Astrocyte (in vitro differentiated cells and primary cell): ENCODE measurements at regions not wholly inside any gene's neighbourhood (a gene's known extent, or its start where the extent isn't known, plus 50 kb on each side); places are given as distances from the start of the nearest gene placed in this dataset.
A peak's percentile ranks its signal among the peaks of the same experiment; 100 is the strongest.

Source experiments
- DNase-seq: peaks from one replicate; pipeline ENCODE4 v3.0.0-alpha.2; 2010; ENCODE audit warnings: low read depth
- FAIRE-seq: peaks from 2 replicates; lab custom pipeline; 2011; peaks lifted over from hg19 to GRCh38; lab: Jason Lieb, UNC
- H2AFZ ChIP-seq: 2 replicates; pipeline ENCODE4 v1.6.0; 2012; ENCODE audit warnings: low read depth, low read length, inconsistent platforms
- H3K27ac ChIP-seq: 2 replicates; pipeline ENCODE4 v1.5.1; 2011; ENCODE audit warnings: low read depth, low read length, inconsistent platforms
- H3K27me3 ChIP-seq: 2 replicates; pipeline ENCODE4 v1.6.0; 2011; ENCODE audit warnings: low read length, inconsistent platforms; ENCODE audit not compliant: insufficient read depth
- H3K36me3 ChIP-seq: 2 replicates; pipeline ENCODE4 v1.5.1; 2011; ENCODE audit warnings: low read length, inconsistent platforms; ENCODE audit not compliant: insufficient read depth
- H3K4me1 ChIP-seq: 2 replicates; pipeline ENCODE4 v1.5.1; 2011; ENCODE audit warnings: low read length, inconsistent platforms; ENCODE audit not compliant: insufficient read depth
- H3K4me2 ChIP-seq: 2 replicates; pipeline ENCODE4 v1.6.0; 2012; ENCODE audit warnings: low read length, inconsistent platforms
- H3K4me3 ChIP-seq: 2 replicates; pipeline ENCODE4 v1.5.1; 2011; ENCODE audit warnings: low read depth, mild to moderate bottlenecking, low read length, inconsistent platforms; ENCODE audit not compliant: insufficient read depth
- H3K79me2 ChIP-seq: 2 replicates; pipeline ENCODE4 v1.6.0; 2012; ENCODE audit warnings: mild to moderate bottlenecking, low read length, inconsistent platforms; ENCODE audit not compliant: insufficient read depth
- H3K9ac ChIP-seq: 2 replicates; pipeline ENCODE4 v1.6.0; 2012; ENCODE audit warnings: mild to moderate bottlenecking, low read length, inconsistent platforms
- H3K9me3 ChIP-seq: 2 replicates; pipeline ENCODE4 v1.5.1; 2012; ENCODE audit warnings: low read depth, mild to moderate bottlenecking, low read length, inconsistent platforms; ENCODE audit not compliant: insufficient read depth
- H4K20me1 ChIP-seq: 2 replicates; pipeline ENCODE4 v1.6.0; 2012; ENCODE audit warnings: low read length, inconsistent platforms; ENCODE audit not compliant: insufficient read depth
- H3K27ac Mint-ChIP-seq: one replicate; pipeline ENCODE4 v1.8.0; 2021; ENCODE audit warnings: mild to moderate bottlenecking, mixed read lengths; ENCODE audit not compliant: unreplicated experiment
- H3K27me3 Mint-ChIP-seq: one replicate; pipeline ENCODE4 v1.8.0; 2021; ENCODE audit warnings: low read depth, mixed read lengths; ENCODE audit not compliant: unreplicated experiment
- H3K36me3 Mint-ChIP-seq: one replicate; pipeline ENCODE4 v1.8.0; 2021; ENCODE audit warnings: low read depth, mixed read lengths; ENCODE audit not compliant: unreplicated experiment
- H3K4me1 Mint-ChIP-seq: one replicate; pipeline ENCODE4 v1.8.0; 2021; ENCODE audit warnings: low read depth, mixed read lengths; ENCODE audit not compliant: unreplicated experiment
- H3K4me3 Mint-ChIP-seq: one replicate; pipeline ENCODE4 v1.8.0; 2021; ENCODE audit warnings: mild to moderate bottlenecking, moderate library complexity, mixed read lengths; ENCODE audit not compliant: unreplicated experiment
- H3K9me3 Mint-ChIP-seq: one replicate; pipeline ENCODE4 v1.8.0; 2021; ENCODE audit warnings: mild to moderate bottlenecking, mixed read lengths; ENCODE audit not compliant: unreplicated experiment
- EZH2 ChIP-seq: IDR thresholded peaks from 2 replicates; pipeline ENCODE4 v1.6.1; 2012; ENCODE audit warnings: mild to moderate bottlenecking, low read length, inconsistent platforms; ENCODE audit not compliant: insufficient read depth
- TF ChIP-seq, protein P1 (sequence below): IDR thresholded peaks from 2 replicates; pipeline ENCODE4 v1.5.1; 2011; ENCODE audit warnings: low read depth, mild to moderate bottlenecking, inconsistent platforms, low read length, moderate library complexity; ENCODE audit not compliant: insufficient read depth

GRCh38 chr20:1810926-1811620, 84.1 kb upstream of the SIRPA start:
- Histone ChIP-seq H3K79me2 (no peaks in the 10 kb centered on the region), H3K4me3 (no peak overlapping the region), H3K27me3 (no peaks in the 10 kb centered on the region), H3K4me2 (peak overlapping the region; percentile 45), H3K36me3 (no peaks in the 10 kb centered on the region), H2AFZ (no peak overlapping the region), H3K9me3 (no peaks in the 10 kb centered on the region), H4K20me1 (no peaks in the 10 kb centered on the region), H3K4me1 (peaks cover 60% of the 10 kb centered on the region), H3K9ac (peak overlapping the region; percentile 80), H3K27ac (peak overlapping the region; percentile 95)
- Mint-ChIP-seq H3K27ac (peak overlapping the region; percentile 90), H3K4me1 (peaks cover 61% of the 10 kb centered on the region), H3K4me3 (no peak overlapping the region), H3K27me3 (no peaks in the 10 kb centered on the region), H3K9me3 (peaks cover under 1% of the 10 kb centered on the region), H3K36me3 (peaks cover 2% of the 10 kb centered on the region)
- DNase-seq, result peak; percentile 53
- FAIRE-seq, result peak; percentile 49
- TF ChIP-seq EZH2, result no peak
- TF ChIP-seq, protein P1, sequence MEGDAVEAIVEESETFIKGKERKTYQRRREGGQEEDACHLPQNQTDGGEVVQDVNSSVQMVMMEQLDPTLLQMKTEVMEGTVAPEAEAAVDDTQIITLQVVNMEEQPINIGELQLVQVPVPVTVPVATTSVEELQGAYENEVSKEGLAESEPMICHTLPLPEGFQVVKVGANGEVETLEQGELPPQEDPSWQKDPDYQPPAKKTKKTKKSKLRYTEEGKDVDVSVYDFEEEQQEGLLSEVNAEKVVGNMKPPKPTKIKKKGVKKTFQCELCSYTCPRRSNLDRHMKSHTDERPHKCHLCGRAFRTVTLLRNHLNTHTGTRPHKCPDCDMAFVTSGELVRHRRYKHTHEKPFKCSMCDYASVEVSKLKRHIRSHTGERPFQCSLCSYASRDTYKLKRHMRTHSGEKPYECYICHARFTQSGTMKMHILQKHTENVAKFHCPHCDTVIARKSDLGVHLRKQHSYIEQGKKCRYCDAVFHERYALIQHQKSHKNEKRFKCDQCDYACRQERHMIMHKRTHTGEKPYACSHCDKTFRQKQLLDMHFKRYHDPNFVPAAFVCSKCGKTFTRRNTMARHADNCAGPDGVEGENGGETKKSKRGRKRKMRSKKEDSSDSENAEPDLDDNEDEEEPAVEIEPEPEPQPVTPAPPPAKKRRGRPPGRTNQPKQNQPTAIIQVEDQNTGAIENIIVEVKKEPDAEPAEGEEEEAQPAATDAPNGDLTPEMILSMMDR, result no peak

DNA sequence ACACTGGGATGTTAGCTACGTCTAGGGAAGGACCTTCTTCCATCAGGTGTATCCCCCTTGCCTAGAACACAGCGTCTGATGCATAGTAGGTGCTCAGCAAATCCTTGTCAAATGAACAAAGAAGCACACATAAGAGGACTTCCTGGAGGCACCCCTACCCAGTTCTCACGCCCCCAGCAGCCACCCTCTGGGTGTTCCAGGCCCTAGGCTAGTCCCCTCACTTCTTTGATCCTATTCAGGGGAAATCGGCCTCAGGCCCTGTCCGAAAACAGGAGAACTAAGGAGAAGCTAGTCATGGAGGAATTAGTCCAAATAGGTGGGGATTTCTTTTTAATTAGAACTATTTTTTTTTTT, 84.7 kb upstream of the SIRPA start:
- Histone ChIP-seq H3K27ac (peak overlapping the region; percentile 95), H3K4me1 (peaks cover 54% of the 10 kb centered on the region), H3K79me2 (no peaks in the 10 kb centered on the region), H3K4me2 (peak overlapping the region; percentile 82), H3K9me3 (no peaks in the 10 kb centered on the region), H4K20me1 (no peaks in the 10 kb centered on the region), H3K9ac (peak overlapping the region; percentile 80), H2AFZ (no peak overlapping the region), H3K4me3 (no peak overlapping the region), H3K36me3 (no peaks in the 10 kb centered on the region), H3K27me3 (no peaks in the 10 kb centered on the region)
- no peaks in the 10 kb centered on the region for H3K9me3 Mint-ChIP-seq
- TF ChIP-seq, protein P1, result no peak
- no peak for TF ChIP-seq EZH2
- H3K27ac Mint-ChIP-seq, result peak overlapping the region; percentile 90
- no peak for DNase-seq
- no peaks in the 10 kb centered on the region for H3K27me3 Mint-ChIP-seq
- no peak for FAIRE-seq
- H3K36me3 Mint-ChIP-seq, result peaks cover 2% of the 10 kb centered on the region
- no peak overlapping the region for H3K4me3 Mint-ChIP-seq
- peaks cover 58% of the 10 kb centered on the region for H3K4me1 Mint-ChIP-seq
